Liver (tissue), 8 donors: ENCODE measurements at regions not wholly inside any gene's neighbourhood (a gene's known extent, or its start where the extent isn't known, plus 50 kb on each side); places are given as distances from the start of the nearest gene placed in this dataset.

Experiments
- DNase-seq: peaks from one replicate; pipeline ENCODE4 v3.0.0-alpha.2; 2017; ENCODE audit warnings: low spot score
- H3K27ac ChIP-seq, 2 donors: one replicate each; pipeline ENCODE4 v1.7.0; 2013; ENCODE audit warnings: inconsistent platforms in 2 of 2, low read length in 2 of 2, control low read depth in 1 of 2, low read depth in 1 of 2, mild to moderate bottlenecking in 1 of 2
- H3K27me3 ChIP-seq, 4 donors: one replicate each; pipeline versions ENCODE4 v1.6.1 to v1.7.0; 2013; ENCODE audit warnings: low read length in 3 of 4, inconsistent platforms in 1 of 4, mild to moderate bottlenecking in 1 of 4, moderate library complexity in 1 of 4; ENCODE audit not compliant: control insufficient read depth in 4 of 4, insufficient read depth in 4 of 4
- H3K36me3 ChIP-seq, 4 donors: one replicate each; pipeline versions ENCODE4 v1.6.1 to v1.7.0; 2013; ENCODE audit warnings: low read length in 3 of 4, mild to moderate bottlenecking in 3 of 4, low read depth in 1 of 4, moderate library complexity in 1 of 4; ENCODE audit not compliant: control insufficient read depth in 4 of 4, insufficient read depth in 3 of 4
- H3K4me1 ChIP-seq, 4 donors: one replicate each; pipeline versions ENCODE4 v1.6.1 to v1.7.0; 2013; ENCODE audit warnings: low read length in 3 of 4, mild to moderate bottlenecking in 3 of 4, moderate library complexity in 1 of 4; ENCODE audit not compliant: control insufficient read depth in 4 of 4, insufficient read depth in 4 of 4
- H3K4me3 ChIP-seq, 3 donors: one replicate each; pipeline versions ENCODE4 v1.6.1 to v1.7.0; 2013; ENCODE audit warnings: low read length in 3 of 3, control low read depth in 1 of 3, low read depth in 1 of 3, mild to moderate bottlenecking in 1 of 3
- H3K9ac ChIP-seq, 2 donors: one replicate each; pipeline ENCODE4 v1.7.0; 2013; ENCODE audit warnings: low read length in 2 of 2, mild to moderate bottlenecking in 2 of 2, moderate library complexity in 2 of 2, control low read depth in 1 of 2, low read depth in 1 of 2
- H3K9me3 ChIP-seq, 4 donors: one replicate each; pipeline versions ENCODE4 v1.6.1 to v1.7.0; 2013; ENCODE audit warnings: low read length in 3 of 4; ENCODE audit not compliant: control insufficient read depth in 4 of 4
- EGR1 ChIP-seq, 2 donors: IDR thresholded peaks; 2 replicates each; pipeline ENCODE4 v1.6.1; 2016 to 2018; ENCODE audit warnings: antibody characterized with exemption in 2 of 2, low read depth in 2 of 2
- FOXA2 ChIP-seq: IDR thresholded peaks from 2 replicates; pipeline ENCODE4 v1.6.1; 2016; ENCODE audit warnings: antibody characterized with exemption
- GABPA ChIP-seq, 2 donors: IDR thresholded peaks in 1 of 2; conservative IDR thresholded peaks in 1 of 2; 2 replicates each; pipeline ENCODE4 v1.6.1; 2016; ENCODE audit warnings: antibody characterized with exemption in 2 of 2, mild to moderate bottlenecking in 1 of 2, moderate library complexity in 1 of 2
- HNF4A ChIP-seq, 2 donors: conservative IDR thresholded peaks; 2 replicates each; pipeline ENCODE4 v1.6.1; 2016; ENCODE audit warnings: antibody characterized with exemption in 2 of 2, mild to moderate bottlenecking in 2 of 2
- HNF4G ChIP-seq: IDR thresholded peaks from 2 replicates; pipeline ENCODE4 v1.6.1; 2016; ENCODE audit warnings: antibody characterized with exemption
- JUND ChIP-seq, 2 donors: IDR thresholded peaks; 2 replicates each; pipeline ENCODE4 v1.6.1; 2016; ENCODE audit warnings: antibody characterized with exemption in 2 of 2
- NR2F2 ChIP-seq: IDR thresholded peaks from 2 replicates; pipeline ENCODE4 v1.6.1; 2016; ENCODE audit warnings: antibody characterized with exemption
- RAD21 ChIP-seq, 2 donors: IDR thresholded peaks; 2 replicates each; pipeline ENCODE4 v1.6.1; 2016; ENCODE audit warnings: antibody characterized with exemption in 2 of 2, mild to moderate bottlenecking in 2 of 2
- RXRA ChIP-seq, 2 donors: IDR thresholded peaks; 2 replicates each; pipeline ENCODE4 v1.6.1; 2017 to 2018; ENCODE audit warnings: antibody characterized with exemption in 2 of 2, mild to moderate bottlenecking in 1 of 2
- SP1 ChIP-seq: IDR thresholded peaks from 2 replicates; pipeline ENCODE4 v1.6.1; 2018; ENCODE audit warnings: antibody characterized with exemption, mild to moderate bottlenecking
- WGBS: extraction: QIAGEN DNeasy Blood & Tissue Kit; methylation state at CpG from one replicate; pipeline ENCODE4 v1.1.7; 2013; 5-methylcytosine and 5-hydroxymethylcytosine counted together
- TF ChIP-seq, protein P1 (sequence below): fragments of 150-350 bp; IDR thresholded peaks from 2 replicates; pipeline ENCODE4 v1.5.1; 2017; ENCODE audit warnings: improper control_type of control experiment, low read depth, low read length; ENCODE audit not compliant: missing input control
- TF ChIP-seq, protein P2 (sequence below): IDR thresholded peaks from 2 replicates; pipeline ENCODE4 v1.6.1; 2016; ENCODE audit warnings: antibody characterized with exemption, mild to moderate bottlenecking
- TF ChIP-seq, protein P3 (sequence below): IDR thresholded peaks from 2 replicates; pipeline ENCODE4 v1.6.1; 2016; ENCODE audit warnings: antibody characterized with exemption
- TF ChIP-seq, protein P4 (sequence below): IDR thresholded peaks from 2 replicates; pipeline ENCODE4 v1.6.1; 2016; ENCODE audit warnings: antibody characterized with exemption
- TF ChIP-seq, protein P5 (sequence below): IDR thresholded peaks from 2 replicates; pipeline ENCODE4 v1.6.1; 2016; ENCODE audit warnings: antibody characterized with exemption
- donor health status: healthy.
- donor health status: healthy.
- donor health status: healthy.
- donor health status: healthy.
- donor health status: healthy.

DNA sequence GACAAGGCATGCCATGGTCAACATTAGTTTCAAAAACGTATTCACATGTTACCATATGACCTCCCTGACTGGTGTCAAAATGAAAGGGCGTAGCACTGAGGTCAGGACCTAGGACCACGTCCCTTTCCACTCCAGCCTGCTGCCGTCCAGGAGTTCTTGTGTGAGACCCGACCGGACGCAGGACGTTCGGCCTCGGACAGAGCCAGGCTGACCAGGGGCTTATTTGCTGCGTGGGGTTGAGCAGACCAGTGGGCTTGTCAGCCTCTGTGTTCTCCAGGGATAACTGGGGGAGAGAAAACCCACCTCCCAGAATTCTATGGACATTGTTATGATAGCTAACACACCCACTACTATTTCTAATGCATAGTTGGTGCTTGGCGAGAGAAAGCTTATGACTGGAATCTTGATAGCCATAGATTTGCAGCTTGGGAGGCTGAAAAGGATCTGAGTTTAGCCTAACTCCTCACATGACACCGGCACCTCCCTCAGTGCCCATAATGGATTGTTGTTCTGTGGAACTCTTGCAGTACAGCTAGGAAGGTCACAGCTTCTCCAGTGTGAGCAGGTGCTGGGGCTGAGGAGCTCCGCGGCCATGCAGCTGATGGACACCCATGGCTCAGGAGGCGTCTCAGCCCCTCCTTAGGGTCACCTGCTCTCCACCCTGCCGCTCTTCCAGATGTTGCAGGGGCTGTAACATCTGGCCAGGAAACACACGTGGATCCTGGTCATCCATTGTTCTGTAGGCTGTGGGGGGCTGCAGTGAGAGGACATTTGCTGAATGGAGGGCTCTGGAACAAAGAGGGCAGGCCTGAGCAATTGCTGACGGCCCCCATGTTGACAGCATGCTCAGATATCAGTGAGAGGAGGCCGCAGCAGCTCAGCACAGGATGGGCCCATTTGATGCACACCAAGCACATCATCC, 368.4 kb downstream of the IRX2 start:
- Histone ChIP-seq H3K9me3 (no peaks in the 10 kb centered on the region), H3K27ac (no peak overlapping the region), H3K36me3 (no peaks in the 10 kb centered on the region), H3K4me3 (no peak overlapping the region), H3K27me3 (peaks cover 0 to 6% (median 0%) of the 10 kb centered on the region in 4 donors), H3K4me1 (no peaks in the 10 kb centered on the region), H3K9ac (no peak overlapping the region)
- WGBS = 71% methylated on average over 20 of the region's 20 CpGs
- DNase-seq = no peak
- TF ChIP-seq RAD21 (IDR thresholded peaks at IDR 0.05) (no peak), FOXA2 (no peak), JUND (IDR thresholded peaks at IDR 0.05) (no peak), RXRA (IDR thresholded peaks at IDR 0.05) (no peak), HNF4G (no peak)
- TF ChIP-seq, protein P1, sequence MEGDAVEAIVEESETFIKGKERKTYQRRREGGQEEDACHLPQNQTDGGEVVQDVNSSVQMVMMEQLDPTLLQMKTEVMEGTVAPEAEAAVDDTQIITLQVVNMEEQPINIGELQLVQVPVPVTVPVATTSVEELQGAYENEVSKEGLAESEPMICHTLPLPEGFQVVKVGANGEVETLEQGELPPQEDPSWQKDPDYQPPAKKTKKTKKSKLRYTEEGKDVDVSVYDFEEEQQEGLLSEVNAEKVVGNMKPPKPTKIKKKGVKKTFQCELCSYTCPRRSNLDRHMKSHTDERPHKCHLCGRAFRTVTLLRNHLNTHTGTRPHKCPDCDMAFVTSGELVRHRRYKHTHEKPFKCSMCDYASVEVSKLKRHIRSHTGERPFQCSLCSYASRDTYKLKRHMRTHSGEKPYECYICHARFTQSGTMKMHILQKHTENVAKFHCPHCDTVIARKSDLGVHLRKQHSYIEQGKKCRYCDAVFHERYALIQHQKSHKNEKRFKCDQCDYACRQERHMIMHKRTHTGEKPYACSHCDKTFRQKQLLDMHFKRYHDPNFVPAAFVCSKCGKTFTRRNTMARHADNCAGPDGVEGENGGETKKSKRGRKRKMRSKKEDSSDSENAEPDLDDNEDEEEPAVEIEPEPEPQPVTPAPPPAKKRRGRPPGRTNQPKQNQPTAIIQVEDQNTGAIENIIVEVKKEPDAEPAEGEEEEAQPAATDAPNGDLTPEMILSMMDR = no peak
- TF ChIP-seq, protein P2, sequence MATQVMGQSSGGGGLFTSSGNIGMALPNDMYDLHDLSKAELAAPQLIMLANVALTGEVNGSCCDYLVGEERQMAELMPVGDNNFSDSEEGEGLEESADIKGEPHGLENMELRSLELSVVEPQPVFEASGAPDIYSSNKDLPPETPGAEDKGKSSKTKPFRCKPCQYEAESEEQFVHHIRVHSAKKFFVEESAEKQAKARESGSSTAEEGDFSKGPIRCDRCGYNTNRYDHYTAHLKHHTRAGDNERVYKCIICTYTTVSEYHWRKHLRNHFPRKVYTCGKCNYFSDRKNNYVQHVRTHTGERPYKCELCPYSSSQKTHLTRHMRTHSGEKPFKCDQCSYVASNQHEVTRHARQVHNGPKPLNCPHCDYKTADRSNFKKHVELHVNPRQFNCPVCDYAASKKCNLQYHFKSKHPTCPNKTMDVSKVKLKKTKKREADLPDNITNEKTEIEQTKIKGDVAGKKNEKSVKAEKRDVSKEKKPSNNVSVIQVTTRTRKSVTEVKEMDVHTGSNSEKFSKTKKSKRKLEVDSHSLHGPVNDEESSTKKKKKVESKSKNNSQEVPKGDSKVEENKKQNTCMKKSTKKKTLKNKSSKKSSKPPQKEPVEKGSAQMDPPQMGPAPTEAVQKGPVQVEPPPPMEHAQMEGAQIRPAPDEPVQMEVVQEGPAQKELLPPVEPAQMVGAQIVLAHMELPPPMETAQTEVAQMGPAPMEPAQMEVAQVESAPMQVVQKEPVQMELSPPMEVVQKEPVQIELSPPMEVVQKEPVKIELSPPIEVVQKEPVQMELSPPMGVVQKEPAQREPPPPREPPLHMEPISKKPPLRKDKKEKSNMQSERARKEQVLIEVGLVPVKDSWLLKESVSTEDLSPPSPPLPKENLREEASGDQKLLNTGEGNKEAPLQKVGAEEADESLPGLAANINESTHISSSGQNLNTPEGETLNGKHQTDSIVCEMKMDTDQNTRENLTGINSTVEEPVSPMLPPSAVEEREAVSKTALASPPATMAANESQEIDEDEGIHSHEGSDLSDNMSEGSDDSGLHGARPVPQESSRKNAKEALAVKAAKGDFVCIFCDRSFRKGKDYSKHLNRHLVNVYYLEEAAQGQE = no peak

DNA sequence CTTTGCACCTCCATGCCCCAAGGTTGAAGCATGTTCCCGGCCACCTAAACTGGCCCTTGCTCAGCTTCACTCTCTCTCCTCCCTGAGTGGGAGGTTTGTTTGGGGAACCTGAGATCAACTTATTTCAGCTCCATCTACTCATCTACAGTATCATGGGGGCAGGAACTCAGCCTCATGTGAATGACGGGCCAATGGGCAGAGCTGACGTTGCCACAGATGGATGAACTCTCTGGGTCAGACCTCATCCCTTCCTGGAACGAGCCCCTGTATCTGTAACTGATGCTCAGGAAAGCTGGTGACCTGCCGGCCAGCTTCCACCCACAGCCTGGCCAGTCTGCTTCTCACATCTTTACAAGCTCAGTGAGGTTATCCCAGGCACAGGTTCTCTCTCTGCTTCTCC, 369.6 kb downstream of the IRX2 start:
- no peak for DNase-seq
- 81% methylated on average over 5 of the region's 5 CpGs for WGBS
- H3K9ac ChIP-seq = no peak overlapping the region
- no peak overlapping the region for H3K27ac ChIP-seq
- no peaks in the 10 kb centered on the region for H3K36me3 ChIP-seq
- H3K4me3 ChIP-seq = no peak overlapping the region
- H3K4me1 ChIP-seq = no peaks in the 10 kb centered on the region
- H3K9me3 ChIP-seq = no peaks in the 10 kb centered on the region
- peaks cover 0 to 6% (median 0%) of the 10 kb centered on the region in 4 donors for H3K27me3 ChIP-seq
- TF ChIP-seq, protein P3, sequence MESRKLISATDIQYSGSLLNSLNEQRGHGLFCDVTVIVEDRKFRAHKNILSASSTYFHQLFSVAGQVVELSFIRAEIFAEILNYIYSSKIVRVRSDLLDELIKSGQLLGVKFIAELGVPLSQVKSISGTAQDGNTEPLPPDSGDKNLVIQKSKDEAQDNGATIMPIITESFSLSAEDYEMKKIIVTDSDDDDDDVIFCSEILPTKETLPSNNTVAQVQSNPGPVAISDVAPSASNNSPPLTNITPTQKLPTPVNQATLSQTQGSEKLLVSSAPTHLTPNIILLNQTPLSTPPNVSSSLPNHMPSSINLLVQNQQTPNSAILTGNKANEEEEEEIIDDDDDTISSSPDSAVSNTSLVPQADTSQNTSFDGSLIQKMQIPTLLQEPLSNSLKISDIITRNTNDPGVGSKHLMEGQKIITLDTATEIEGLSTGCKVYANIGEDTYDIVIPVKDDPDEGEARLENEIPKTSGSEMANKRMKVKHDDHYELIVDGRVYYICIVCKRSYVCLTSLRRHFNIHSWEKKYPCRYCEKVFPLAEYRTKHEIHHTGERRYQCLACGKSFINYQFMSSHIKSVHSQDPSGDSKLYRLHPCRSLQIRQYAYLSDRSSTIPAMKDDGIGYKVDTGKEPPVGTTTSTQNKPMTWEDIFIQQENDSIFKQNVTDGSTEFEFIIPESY = no peak
- TF ChIP-seq NR2F2 (no peak), GABPA (IDR thresholded peaks at IDR 0.05 in 1 of 2, conservative IDR thresholded peaks at IDR 0.05 in 1 of 2) (no peak), SP1 (no peak), RAD21 (IDR thresholded peaks at IDR 0.05) (no peak), HNF4A (conservative IDR thresholded peaks at IDR 0.05) (no peak), EGR1 (IDR thresholded peaks at IDR 0.05; ENCODE audit: low read depth in 2 of 2) (no peak), HNF4G (no peak)
- TF ChIP-seq, protein P4, sequence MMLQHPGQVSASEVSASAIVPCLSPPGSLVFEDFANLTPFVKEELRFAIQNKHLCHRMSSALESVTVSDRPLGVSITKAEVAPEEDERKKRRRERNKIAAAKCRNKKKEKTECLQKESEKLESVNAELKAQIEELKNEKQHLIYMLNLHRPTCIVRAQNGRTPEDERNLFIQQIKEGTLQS = no peak
- TF ChIP-seq, protein P5, sequence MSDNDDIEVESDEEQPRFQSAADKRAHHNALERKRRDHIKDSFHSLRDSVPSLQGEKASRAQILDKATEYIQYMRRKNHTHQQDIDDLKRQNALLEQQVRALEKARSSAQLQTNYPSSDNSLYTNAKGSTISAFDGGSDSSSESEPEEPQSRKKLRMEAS = no peak
- TF ChIP-seq, protein P2 = no peak
- TF ChIP-seq, protein P1 = no peak
